ENCODE measurements at regions not wholly inside any gene's neighbourhood (a gene's known extent, or its start where the extent isn't known, plus 50 kb on each side); places are given as distances from the start of the nearest gene placed in this dataset.
"Not testable (repeated sequence)": the region's sequence is repeated elsewhere in the genome, so short reads cannot be mapped to it uniquely, and the experiment has no call there.

DNA sequence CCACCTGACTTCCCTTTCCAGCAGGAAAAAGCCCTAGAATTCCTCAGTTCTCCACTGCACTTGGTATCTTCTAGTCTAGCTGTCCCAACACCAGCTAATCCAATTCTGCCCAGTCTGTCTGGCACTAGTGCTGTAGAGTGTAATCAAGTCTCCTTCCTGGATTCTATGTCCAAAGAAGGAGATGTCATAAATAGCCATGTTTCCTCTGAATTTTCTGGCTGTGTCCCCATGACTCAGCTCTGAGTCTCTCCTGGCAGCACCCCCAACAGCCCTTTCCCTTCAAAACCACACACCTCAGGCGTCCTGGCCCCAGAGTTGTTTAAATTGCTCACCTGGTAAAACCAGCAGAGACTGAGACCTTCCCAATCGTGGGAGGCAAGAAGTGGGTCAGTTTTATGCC is 197.2 kb downstream of the GRXCR1 start:
- DNase-seq = no peak

DNA sequence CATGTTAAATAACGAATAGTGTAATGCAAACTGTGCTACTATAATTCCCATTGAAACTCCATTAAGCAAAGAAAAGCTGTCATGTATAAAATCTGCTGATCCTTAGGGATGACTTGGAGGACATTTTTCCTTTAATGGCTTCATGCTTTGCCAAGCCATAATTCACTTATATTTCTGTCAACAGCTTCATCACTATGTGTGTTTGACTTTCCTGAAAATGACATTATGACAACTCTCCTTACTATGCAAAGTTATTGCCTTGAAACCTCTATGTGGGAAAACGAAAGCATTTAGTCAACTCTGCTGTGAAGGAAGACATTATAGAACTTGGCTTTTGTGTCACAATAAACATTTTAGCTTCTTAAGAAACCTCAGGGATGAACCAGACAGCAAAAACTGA is 210.5 kb downstream of the GRXCR1 start:
- DNase-seq = no peak

DNA sequence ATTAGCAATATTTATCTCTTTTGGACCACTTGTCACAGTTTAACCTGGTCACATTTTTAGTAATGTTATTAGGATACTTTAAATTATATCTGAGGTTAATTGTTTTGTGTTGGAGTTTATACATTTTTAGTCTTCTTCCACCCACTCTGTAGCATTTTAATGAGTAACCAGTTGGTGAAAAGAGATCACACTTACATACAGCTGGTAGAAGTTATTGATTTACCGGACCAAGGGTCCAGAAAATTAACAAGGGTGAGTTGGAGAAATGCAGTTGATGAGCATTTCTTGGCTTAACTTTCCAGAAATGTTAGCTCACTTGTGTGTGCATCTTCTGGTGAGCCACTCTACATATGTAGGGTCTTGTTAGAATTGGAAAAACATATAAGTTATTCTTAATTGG is 219.6 kb downstream of the GRXCR1 start:
- no peak for DNase-seq

DNA sequence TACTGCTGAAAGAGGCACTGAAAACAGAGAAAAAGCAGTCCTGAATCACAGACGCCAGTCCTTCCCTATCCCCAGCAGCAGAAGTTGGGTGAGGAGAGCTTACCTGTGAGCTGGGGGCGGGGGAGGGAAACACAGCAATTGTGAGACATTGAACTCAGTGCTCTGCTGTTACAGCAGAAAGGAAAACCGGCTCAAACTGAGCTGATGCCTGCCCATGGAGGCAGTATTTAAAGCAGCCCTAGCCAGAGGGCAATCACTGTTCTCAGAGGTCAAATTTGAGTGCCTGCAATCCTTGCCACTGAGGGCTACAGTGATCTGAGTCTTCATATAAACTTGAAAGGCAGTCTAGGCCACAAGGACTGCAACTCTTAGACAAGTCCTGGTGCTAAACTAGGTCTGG is 220.7 kb downstream of the GRXCR1 start:
- no peak for DNase-seq

DNA sequence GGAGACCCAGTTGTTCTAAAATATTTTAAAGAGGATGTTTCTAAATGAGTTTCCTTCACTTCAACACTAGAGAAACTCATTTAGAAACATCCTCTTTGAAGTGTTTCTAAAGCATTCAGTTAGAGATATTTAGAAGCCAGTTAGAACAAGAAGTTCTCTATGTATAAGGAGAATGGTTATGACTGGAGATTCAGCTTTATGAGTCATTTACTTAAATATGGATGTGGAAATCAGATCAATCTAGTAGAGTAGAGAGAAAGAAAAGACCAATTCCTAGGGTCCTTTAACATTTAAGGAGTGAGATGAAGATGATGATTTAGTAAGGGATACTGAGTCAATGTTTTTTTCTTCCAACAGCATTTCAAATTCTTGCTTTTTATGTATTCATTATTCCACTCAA is 234.1 kb downstream of the GRXCR1 start:
- no peak for DNase-seq

DNA sequence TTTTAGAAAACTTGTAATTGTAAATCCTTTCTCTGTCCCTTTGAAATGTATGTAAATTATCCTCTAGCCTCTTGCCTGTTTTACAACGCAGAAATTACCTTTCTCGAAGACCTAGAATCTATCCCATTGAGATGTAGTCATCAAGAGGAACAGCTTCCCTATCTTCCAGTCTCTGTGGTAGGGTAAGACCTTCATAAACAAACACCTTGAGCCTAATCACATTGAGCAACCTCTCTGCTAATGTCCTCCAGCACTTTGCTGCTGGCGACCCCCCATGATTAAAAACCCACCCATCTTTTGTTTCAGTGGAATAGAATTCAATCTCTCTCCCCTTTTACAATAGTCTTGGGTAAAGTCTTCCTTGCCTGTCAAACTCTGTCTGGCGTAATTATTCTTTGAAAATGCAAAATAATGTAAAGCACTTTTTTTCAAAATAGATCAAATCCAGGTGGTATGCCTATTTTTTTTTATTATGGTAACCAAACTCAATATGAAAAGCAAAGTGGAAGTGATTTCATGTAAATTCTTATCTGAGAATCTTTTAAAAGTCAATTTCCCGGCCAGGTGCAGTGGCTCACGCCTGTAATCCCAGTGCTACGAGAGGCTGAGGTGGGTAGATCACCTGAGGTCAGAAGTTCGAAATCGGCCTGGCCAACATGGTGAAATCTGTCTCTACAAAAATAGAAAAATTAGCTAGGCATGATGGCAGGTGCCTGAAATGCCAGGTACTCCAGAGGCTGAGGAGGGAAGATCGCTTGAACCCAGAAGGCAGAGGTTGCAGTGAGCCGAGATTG is 237.9 kb downstream of the GRXCR1 start:
- DNase-seq = no peak

DNA sequence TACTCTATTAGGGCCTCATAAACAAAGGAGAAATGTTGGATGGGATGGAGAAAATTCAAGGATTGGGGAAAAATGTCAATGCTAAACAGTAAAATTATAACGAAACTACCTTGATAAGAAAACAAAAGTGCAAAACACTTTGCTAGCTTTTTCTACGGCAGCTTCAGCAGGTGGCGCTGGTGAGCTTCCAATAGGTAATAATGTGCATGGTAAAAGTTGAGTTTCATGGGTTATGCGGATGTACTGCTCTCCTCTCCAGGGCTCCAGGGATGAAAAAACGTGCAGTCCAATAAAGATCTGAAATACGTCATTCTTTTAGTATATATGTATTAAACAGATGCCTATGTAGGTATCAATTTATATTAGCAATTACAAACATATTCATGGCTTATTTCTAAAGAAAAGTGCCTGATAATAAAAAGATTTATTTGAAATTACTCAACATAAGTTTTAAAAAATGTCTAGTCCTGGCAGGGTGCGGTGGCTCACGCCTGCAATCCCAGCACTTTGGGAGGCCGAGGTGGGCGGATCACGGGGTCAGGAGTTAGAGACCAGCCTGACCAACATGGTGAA is 239.6 kb downstream of the GRXCR1 start:
- DNase-seq = peak; percentile 78

DNA sequence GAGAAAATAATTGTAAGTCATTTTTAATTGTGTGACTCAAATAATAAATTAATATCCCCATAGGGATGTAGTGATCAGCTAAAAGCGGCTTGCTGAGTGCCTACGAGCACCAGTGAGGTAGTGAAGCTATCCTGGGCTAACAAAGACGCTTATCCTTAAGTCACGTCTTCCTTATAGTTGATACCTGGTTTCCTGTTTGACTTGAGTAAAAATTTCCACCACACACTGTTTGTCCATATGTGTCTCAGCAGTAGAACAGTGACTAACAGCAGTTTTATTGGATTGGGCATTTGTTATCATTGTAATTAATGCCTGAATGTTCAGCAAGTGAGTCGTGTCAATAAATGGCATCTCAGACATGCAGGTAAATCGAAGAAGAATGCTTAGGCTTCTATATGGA is 241.1 kb downstream of the GRXCR1 start:
- no peak for DNase-seq

DNA sequence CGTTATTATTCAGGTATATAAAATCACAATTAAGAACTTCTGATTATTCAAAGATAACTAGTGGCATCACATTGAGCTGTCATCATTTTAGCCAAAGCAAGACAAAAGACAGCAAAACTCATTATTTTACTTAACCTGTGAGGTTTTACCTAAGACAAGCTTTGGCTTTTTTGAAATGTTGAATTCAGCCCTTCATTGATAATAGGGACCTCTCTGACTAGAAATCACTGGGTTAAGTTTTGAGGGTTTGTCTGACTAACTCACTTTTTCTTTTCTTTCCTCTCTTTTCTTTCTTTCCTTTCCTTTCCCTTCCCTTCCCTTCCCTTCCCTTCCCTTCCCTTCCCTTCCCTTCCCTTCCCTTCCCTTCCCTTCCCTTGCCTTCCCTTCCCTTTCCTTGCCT is 244.2 kb downstream of the GRXCR1 start:
- no peak for DNase-seq

DNA sequence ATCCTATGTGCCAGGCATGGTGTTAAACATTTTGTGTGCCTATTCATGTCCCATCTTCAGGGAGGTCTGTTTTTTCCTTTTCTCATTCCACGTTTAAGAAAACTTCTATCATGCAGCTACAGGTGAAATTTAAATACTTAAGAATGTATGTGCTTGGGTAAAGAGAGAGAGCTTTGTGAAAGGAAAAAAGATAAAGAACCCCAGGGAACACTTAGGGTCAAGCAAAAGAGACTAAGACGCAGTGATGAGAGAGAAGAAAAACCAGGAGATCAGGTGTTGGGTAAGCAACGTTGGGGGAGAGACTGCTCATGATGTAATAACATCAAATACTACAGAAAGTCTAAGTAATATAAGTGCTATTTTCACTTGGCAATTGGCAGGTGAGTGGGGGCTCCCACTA is 253.7 kb downstream of the GRXCR1 start:
- DNase-seq = no peak

DNA sequence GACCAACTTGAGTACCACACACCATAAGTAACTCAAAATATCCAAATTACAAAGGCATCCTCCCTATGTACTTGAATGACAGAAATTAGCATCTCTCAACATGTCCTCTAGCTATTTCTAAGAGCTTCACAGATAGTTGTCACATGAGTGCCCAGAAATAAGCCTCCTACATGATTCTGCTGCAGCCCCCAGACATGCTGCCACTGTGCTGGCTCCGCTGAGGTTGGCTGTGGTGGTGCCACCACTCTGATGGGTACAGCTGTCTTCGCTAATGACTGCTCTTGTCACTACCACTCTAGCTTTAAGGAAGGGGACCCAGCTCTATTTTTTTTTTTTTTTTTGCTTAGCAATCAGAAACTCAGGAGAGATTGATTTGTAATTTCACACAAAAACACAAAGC is 256.0 kb downstream of the GRXCR1 start:
- no peak for DNase-seq

DNA sequence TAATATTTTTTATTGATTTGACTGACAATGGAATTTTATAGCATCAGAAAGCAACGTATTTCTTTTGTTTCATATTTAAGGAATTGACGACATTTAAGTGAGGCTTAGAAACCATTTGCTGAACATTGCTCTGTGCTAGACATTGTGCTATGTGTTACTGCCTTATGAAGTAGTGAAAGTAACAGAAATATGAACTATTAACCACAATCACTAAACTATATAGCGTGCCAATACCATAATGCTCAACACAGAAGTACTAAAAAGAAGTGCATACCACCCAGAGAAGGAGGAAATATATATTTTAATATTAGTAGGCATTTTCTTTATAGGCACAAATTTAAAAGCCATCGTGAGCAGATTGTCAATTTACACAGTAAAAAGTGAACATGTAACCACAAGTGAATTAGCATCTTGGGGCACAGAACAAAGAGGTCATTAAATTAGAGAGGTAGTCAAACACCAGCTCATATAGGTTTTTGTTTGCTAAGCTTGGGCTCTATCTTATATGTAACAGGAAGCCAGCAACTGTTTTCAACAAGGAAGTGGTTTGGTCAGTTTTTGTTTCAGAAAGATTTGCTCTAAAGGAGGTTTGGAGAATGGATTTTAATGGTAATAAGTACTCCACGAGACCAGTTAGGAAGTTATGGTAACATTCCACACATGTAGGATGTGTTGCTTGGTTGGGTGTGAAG is 270.7 kb downstream of the GRXCR1 start:
- DNase-seq = no peak

DNA sequence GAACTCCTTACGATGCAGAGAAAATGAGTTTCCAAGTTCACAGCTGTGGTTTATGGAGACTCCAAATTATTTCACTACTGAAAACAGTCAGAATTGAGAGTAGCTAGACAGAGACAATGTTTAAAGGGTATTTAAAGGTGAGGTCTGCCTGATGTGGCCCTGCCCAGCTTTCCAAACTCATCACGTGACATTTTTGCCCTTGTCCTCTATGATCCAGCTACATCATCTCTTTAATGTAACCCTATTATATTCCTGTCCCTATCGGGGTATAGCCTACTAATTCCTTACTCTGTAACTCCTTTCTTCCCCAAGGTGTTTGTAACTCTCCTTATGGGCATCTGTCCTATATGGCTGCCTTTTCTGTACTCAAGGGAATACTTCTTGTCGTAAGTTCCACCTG is 297.2 kb downstream of the GRXCR1 start:
- DNase-seq = no peak

DNA sequence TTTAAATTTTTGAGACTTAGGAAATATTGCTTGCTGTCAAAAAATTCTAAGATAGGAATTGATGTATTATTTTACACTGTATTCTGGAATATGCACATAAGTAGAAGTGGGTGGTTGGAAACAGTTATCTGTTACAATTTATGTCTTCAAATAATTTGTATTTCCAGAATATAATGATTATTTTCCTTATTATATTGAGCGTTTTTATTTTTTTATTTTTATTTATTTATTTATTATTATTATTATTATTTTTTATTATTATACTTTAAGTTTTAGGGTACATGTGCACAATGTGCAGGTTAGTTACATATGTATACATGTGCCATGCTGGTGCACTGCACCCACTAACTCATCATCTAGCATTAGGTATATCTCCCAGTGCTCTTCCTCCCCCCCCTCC is 320.1 kb downstream of the GRXCR1 start:
- DNase-seq = not testable (repeated sequence)

DNA sequence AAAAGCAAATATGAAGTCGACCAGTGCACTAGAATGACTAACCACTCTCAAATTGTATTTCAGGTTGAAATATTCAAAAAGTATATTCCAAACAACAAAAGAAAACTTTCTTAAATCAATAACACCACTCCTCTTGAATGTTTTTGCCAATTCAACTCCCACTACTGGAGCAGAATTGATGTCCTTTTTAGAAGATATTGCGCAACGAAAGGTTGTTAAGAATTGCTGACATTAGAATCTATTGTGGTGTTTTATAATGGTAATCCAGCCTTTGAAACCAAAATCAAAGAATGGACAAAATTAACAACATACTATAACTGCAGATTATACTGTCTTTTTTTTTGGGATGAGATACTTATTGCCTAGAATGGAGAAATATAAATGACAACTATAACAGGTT is 331.3 kb downstream of the GRXCR1 start:
- no peak for DNase-seq

DNA sequence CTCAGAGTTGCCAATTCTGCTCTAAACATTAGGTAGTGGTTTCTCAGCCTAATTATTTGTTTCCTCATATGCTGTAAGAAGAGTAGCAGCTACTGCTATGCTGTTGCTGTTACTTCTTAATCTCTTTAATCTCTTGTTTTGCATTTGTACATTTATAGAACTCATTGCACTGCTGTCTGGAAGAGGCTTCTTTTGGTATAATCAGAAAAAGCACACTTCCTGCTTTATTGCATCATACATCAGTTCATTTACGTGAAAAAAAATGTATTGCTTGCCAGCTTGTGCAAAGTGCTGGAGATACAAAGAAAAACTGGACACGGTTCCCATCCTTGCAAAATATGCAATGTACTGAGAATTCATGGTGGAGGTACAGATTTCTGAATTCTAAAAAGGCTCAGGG is 332.0 kb downstream of the GRXCR1 start:
- DNase-seq = no peak

DNA sequence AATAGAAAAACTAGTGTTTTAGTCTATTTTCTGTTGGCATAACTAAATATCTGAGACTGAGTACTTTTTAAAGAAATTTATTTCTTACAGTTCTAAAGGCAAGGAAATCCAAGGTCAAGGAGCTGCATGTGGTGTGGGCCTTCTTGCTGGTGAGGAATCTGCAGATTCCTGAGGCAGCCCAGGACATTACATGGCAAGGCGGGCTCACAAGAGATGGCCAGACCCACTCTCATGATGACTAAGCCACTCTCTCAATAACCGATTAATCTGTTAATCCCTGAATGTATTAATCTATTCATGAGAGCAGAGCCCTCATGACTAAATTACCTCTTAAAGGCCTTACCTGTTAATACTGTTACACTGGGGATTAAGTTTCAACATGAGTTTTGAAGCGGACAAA is 340.8 kb downstream of the GRXCR1 start:
- DNase-seq = no peak

DNA sequence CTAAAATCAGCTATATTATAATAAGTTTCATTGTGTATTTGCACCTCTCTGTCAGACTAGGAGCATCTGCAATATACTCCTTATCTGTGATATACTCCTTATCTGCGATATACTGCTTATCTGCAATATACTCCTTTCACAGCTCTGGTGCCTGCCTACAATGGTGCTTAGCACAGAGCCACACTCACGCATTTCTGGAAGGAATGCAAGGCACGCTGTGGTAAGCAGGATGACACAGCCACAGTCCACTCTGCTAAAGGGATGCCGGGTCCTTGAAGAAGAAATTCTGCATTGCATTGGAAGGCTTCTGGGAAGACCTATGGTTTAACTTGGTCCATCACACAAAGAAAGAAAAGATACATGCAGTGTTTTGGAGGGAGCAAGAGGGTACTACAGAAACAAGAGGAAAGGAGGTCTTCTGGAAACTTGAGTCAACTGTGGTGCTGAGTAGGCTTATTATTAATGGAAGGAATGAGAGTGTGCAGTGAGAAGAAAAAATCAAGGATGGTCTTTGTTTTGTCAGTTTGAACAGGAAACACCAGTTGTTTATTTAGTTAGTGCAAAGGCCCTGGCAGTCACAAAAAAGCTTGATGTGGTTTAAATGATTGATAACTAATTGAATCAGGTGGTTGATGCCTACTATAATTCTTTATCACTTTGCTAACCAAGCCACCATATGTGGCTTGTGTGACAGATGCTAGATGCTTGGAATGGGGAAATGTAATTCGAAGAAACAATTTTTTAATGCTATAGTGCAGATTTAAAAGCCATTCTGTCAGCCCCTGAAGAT is 342.3 kb downstream of the GRXCR1 start:
- DNase-seq = no peak

DNA sequence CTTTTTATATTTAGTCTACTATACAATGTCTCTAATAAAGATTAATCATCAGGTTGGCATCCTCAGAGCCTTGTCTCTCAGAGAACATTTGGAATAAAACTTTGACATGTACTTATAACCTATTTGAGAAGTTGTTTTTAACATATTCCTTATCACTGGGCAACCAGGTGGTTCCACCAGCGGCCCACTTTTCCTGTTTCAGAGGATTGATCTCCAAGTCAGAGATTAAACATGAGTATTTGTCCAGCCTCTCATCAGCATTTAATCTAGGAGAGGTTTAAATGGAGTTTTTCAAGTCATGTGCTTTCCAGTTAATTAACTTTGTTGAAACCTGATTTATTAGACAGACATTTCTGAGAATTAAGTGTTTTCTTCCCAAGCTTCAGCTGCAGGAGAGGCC is 345.5 kb downstream of the GRXCR1 start:
- DNase-seq = no peak

DNA sequence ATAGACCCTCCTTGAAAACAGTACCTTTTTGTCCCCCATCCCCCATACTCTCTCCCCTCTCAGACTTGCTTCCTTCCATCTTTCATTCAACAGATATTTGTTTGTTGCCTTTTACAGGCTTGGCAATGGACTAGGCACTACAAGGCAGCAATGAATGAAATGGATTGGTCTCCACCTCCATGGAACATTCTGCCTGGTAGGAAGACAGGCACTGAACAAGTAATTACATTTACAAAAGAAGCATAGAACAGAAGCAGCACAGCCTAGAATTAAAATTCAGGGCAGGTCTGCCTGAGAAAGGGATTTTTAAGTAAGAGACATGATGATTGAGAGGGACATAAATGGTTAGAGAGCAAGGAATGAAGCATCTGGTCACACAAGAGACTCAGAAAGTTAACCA is 346.1 kb downstream of the GRXCR1 start:
- no peak for DNase-seq

DNA sequence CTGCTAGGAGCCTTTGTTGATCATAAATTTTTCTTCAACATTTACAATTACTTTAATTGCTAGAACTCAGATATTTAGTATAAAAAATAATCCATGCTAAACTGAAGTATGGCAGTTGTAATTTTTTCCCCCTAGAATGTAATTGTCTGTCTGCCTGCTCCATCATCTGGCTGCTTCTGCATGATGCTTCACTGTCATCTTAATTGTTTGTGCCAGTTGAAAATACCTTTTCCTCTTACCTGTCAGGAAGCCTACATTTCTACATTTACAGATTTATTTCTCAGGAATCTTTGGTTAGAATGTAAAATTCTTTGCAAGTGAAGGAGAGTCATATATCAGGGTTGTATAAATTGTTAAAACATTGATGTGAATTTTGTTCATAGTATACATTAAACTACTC is 348.6 kb downstream of the GRXCR1 start:
- DNase-seq = no peak

DNA sequence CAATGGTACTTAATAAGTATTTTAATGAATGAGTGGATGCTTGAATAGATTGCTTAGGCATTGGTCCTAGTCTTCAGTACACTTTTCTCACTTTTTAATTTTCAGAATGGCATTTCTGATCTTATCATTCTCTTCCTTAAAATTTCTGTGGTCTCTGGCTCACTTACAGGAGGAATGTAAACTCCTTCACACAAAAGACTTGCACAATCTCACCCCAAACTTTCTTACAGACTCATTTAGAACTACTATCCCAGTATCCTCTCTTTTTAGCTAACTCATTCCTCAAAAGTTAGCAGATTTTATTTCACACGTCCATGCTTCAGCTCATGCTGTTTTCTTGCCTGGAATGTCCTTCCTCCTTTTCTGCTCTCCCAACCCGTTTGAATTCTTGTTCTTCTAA is 350.1 kb downstream of the GRXCR1 start:
- no peak for DNase-seq

DNA sequence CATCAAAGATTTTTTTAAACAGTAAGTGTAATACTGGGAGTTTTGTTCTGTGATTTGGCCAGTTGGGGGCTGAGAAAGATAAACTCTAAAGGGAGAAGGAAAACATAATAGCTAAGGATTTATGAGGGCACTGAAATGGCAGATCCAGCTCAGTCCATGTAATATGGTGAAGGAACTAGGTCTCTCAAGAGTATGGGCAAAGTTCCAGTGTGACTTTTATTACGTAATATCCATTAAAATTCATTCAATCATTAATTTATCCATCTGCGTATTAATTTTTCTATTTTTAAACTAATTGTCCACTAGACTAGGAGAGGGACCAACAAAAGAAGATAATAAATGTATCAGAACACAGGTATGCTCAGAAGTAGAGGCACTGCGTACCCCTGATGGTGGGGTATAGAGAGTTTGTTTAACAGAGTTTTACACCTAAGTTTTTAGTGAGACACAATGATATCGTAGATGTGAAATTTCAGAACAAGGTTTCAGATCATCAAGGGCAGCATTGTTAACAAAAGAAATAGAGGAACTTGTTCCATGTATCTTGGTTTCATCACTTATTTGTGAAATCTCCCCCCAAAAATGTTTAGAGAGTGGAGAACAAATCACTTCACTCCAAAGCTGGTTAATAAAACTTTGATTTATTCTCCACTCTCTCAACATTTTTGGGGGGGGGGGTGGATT is 351.1 kb downstream of the GRXCR1 start:
- no peak for DNase-seq
